Natural killer cell treated with Interleukin-12 subunit alpha and Interleukin-12 subunit beta and Interleukin-15 and Interleukin-18, amount 100 ng/mL, for 72 hours (primary cell): ENCODE measurements at regions not wholly inside any gene's neighbourhood (a gene's known extent, or its start where the extent isn't known, plus 50 kb on each side); places are given as distances from the start of the nearest gene placed in this dataset.
A peak's percentile ranks its signal among the peaks of the same experiment; 100 is the strongest.

Experiments used
- ATAC-seq, 2 donors: fragments of 150-1000 bp; cut with Tn5 transposase in 1 of 2; sonication (Bioruptor Pico), chemical (Tn5 transposase) in 1 of 2; 2 replicates each; pipeline ENCODE4 v1.10.0; 2021
- DNase-seq: peaks from one replicate; pipeline ENCODE4 v3.0.0; 2022; ENCODE audit warnings: low spot score
- H3K27ac Mint-ChIP-seq, 2 donors: 1 replicate in 1 of 2; 2 replicates in 1 of 2; pipeline ENCODE4 v1.8.0; 2022; ENCODE audit warnings: mixed read lengths in 2 of 2, mild to moderate bottlenecking in 1 of 2, moderate library complexity in 1 of 2
- H3K27me3 Mint-ChIP-seq, 2 donors: 1 replicate in 1 of 2; 2 replicates in 1 of 2; pipeline ENCODE4 v1.8.0; 2022; ENCODE audit warnings: mixed read lengths in 2 of 2
- H3K36me3 Mint-ChIP-seq: one replicate; pipeline ENCODE4 v1.8.0; 2022; ENCODE audit warnings: mixed read lengths
- H3K4me1 Mint-ChIP-seq, 2 donors: 1 replicate in 1 of 2; 2 replicates in 1 of 2; pipeline ENCODE4 v1.8.0; 2022; ENCODE audit warnings: low read depth in 2 of 2, mixed read lengths in 2 of 2, mild to moderate bottlenecking in 1 of 2
- H3K4me3 Mint-ChIP-seq: one replicate; pipeline ENCODE4 v1.8.0; 2022; ENCODE audit warnings: mixed read lengths
- H3K9me3 Mint-ChIP-seq: 2 replicates; pipeline ENCODE4 v1.8.0; 2022; ENCODE audit warnings: mixed read lengths

GRCh38 chr2:120473522-120474271, 127.8 kb downstream of the INHBB start:
- no peaks in the 10 kb centered on the region for H3K9me3 Mint-ChIP-seq
- H3K4me3 Mint-ChIP-seq, result no peak overlapping the region
- peaks cover 0 to 3% of the 10 kb centered on the region in 2 donors for H3K27me3 Mint-ChIP-seq
- no peaks in the 10 kb centered on the region for H3K36me3 Mint-ChIP-seq
- no peak for ATAC-seq
- no peak overlapping the region for H3K27ac Mint-ChIP-seq
- no peak for DNase-seq
- no peaks in the 10 kb centered on the region for H3K4me1 Mint-ChIP-seq

DNA sequence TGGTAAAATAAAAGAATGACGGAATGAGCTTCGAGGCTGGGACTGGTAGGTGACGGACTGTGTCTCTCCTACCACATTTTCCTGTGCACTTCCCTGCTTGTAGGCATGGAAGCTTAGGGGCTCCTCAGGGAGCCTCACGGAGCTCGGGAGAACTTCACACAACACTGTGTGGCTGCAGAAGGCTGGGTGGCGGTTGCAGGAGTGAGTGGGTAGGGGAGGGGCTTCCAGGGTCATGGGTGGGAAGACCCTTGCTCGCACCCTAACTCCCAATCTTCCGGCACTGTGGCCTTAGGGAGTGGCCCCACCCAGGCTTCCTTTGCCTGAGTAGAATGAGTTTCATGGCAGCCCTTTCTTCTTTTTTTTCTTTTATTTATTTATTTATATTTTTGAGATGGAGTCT, 128.6 kb downstream of the INHBB start:
- Mint-ChIP-seq H3K4me3 (no peak overlapping the region), H3K36me3 (no peaks in the 10 kb centered on the region), H3K27me3 (peaks cover 0 to 2% of the 10 kb centered on the region in 2 donors), H3K9me3 (no peaks in the 10 kb centered on the region), H3K27ac (no peak overlapping the region), H3K4me1 (no peaks in the 10 kb centered on the region)
- ATAC-seq (no peak), DNase-seq (no peak)

DNA sequence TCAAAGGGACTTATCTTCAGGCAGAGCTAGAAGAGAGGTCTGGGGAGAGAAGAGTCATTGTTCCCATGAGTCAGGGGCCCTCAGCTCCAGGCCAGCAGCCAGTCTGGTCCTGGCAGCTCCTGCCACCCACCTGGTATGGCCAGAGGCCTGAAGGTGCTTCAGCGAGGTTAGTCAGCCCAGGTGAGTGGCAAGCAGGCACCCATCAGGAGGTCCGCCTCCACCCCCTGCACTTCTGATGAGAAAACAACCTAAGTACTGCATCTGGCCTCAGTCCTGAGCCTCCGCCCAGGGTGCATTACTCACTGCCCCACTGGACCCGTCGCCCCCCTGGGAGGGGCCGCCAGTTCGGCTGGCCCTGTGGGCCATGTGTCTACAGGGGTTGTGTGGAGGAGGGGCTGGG, 130.2 kb downstream of the INHBB start:
- Mint-ChIP-seq H3K9me3 (no peaks in the 10 kb centered on the region), H3K4me1 (no peaks in the 10 kb centered on the region), H3K4me3 (no peak overlapping the region), H3K36me3 (no peaks in the 10 kb centered on the region), H3K27me3 (peaks cover 0 to 2% of the 10 kb centered on the region in 2 donors), H3K27ac (no peak overlapping the region)
- ATAC-seq, result no peak
- DNase-seq, result no peak

DNA sequence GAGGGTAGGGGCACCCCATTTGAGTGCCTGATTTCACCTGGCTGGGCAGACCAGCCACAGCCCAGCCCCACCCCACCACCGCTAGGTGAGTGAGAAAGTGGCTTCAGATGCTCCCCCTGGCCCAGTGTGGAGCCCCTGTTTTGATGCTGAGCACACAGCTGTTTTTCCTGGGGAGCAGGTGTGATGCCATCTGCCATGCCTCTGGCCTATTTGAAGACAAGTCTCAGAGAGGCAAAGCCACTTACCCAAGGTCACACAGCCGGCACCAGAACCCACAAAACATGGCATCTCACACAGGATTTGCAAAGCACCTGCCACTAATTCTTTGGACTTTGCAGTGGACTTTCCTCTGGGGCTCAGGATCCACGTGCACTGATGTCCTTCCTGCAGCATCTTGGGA, 131.3 kb downstream of the INHBB start:
- peaks cover 0 to 2% of the 10 kb centered on the region in 2 donors for H3K27me3 Mint-ChIP-seq
- H3K4me3 Mint-ChIP-seq, result no peak overlapping the region
- H3K9me3 Mint-ChIP-seq, result no peaks in the 10 kb centered on the region
- H3K27ac Mint-ChIP-seq, result no peak overlapping the region
- no peak for DNase-seq
- ATAC-seq, result no peak
- no peaks in the 10 kb centered on the region for H3K36me3 Mint-ChIP-seq
- no peaks in the 10 kb centered on the region for H3K4me1 Mint-ChIP-seq

GRCh38 chr2:120477831-120478481, 132.0 kb downstream of the INHBB start:
- no peak overlapping the region for H3K4me3 Mint-ChIP-seq
- H3K27me3 Mint-ChIP-seq, result no peaks in the 10 kb centered on the region
- no peaks in the 10 kb centered on the region for H3K9me3 Mint-ChIP-seq
- H3K4me1 Mint-ChIP-seq, result no peaks in the 10 kb centered on the region
- ATAC-seq (no peak), DNase-seq (no peak)
- H3K36me3 Mint-ChIP-seq, result no peaks in the 10 kb centered on the region
- no peak overlapping the region for H3K27ac Mint-ChIP-seq

- H3K4me1 Mint-ChIP-seq, result no peaks in the 10 kb centered on the region
- H3K9me3 Mint-ChIP-seq, result no peaks in the 10 kb centered on the region
- H3K27ac Mint-ChIP-seq, result no peak overlapping the region
- no peak overlapping the region for H3K4me3 Mint-ChIP-seq
- H3K27me3 Mint-ChIP-seq, result no peaks in the 10 kb centered on the region
- ATAC-seq, result no peak
- H3K36me3 Mint-ChIP-seq, result no peaks in the 10 kb centered on the region
- DNase-seq, result no peak
Observed at GRCh38 chr2:120480346-120480902, 134.5 kb downstream of the INHBB start.

GRCh38 chr2:120480903-120481445, 135.0 kb downstream of the INHBB start:
- no peaks in the 10 kb centered on the region for H3K27me3 Mint-ChIP-seq
- no peak overlapping the region for H3K4me3 Mint-ChIP-seq
- H3K27ac Mint-ChIP-seq, result no peak overlapping the region
- DNase-seq (no peak), ATAC-seq (no peak)
- no peaks in the 10 kb centered on the region for H3K4me1 Mint-ChIP-seq
- no peaks in the 10 kb centered on the region for H3K36me3 Mint-ChIP-seq
- no peaks in the 10 kb centered on the region for H3K9me3 Mint-ChIP-seq

GRCh38 chr2:120481446-120482194, 135.7 kb downstream of the INHBB start:
- Mint-ChIP-seq H3K4me1 (no peaks in the 10 kb centered on the region), H3K27ac (no peak overlapping the region), H3K9me3 (no peaks in the 10 kb centered on the region), H3K4me3 (no peak overlapping the region), H3K36me3 (no peaks in the 10 kb centered on the region), H3K27me3 (no peaks in the 10 kb centered on the region)
- peak; percentile 22 for DNase-seq
- ATAC-seq, result no peak

DNA sequence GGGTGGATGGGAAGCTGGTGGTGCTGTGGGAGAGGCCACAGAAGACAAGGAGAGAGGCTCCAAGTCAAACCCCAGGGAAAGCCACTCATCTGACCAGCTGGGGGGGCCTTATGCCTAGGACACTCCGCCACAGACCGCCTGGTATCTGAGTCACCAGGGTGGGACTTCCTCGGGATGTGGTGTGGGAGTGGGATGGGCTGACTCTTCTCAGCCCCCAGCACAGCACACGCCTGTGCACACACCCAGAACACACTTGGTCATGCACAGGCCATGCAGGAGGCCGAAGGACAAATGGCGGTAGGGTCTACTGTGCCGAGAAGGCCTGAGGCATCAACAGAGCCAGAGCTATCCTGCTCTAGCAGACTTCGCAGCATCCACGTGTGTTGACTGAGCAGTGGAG, 136.4 kb downstream of the INHBB start:
- Mint-ChIP-seq H3K27me3 (no peaks in the 10 kb centered on the region), H3K4me1 (no peaks in the 10 kb centered on the region)
- ATAC-seq, result peak in 1 of 2 donors; percentile 3

DNA sequence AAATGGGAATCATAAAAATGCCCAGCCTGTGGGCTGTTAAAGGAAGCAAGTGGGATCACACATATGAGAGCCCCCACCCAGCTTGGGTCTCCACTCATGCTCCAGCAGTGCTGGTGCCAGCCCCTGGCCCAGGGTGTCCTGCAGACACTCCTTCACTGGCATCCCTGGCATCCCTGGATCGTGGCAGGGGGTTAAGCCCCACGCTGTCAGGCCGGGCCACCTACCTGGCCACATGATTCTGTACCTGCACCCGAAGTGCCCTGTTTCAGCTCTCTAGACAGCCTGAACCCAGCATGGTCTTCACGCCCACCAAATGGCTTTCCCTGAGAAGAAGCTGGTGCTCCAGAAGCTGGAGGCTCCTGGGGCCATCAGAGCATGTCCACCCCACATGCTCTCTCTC, 137.4 kb downstream of the INHBB start:
- Mint-ChIP-seq H3K27ac (no peak overlapping the region), H3K27me3 (no peaks in the 10 kb centered on the region), H3K4me1 (no peaks in the 10 kb centered on the region), H3K4me3 (no peak overlapping the region), H3K36me3 (no peaks in the 10 kb centered on the region), H3K9me3 (no peaks in the 10 kb centered on the region)
- DNase-seq (peak; percentile 46), ATAC-seq (no peak)

More for the DNA sequence above, 136.4 kb downstream of the INHBB start:
- Mint-ChIP-seq H3K36me3 (no peaks in the 10 kb centered on the region), H3K27ac (no peak overlapping the region), H3K9me3 (no peaks in the 10 kb centered on the region), H3K4me3 (no peak overlapping the region)
- peak; percentile 25 for DNase-seq

DNA sequence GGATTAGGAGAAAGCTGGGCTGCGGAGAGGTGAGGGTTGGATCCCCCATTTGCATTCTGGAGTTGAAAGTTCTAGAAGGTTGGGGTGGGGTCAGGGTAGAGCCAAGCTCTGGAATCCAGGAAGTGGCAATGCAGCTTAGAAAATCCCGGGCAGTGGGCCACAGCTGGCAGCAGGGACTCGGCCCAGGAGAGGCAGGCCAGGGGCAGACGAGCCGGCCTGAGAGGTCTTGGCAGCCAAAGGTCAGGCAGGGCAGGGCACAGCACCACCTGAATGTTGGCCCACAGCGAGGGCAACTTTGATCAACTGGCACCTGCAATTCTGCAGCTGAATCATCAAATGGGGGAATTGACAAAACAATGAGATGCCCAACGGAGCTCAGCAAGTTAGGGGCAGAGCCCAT, 139.2 kb downstream of the INHBB start:
- DNase-seq (no peak), ATAC-seq (no peak)
- Mint-ChIP-seq H3K9me3 (no peaks in the 10 kb centered on the region), H3K4me3 (no peak overlapping the region), H3K4me1 (no peaks in the 10 kb centered on the region), H3K36me3 (no peaks in the 10 kb centered on the region), H3K27me3 (peaks cover 5 to 6% of the 10 kb centered on the region in 2 donors), H3K27ac (no peak overlapping the region)

DNA sequence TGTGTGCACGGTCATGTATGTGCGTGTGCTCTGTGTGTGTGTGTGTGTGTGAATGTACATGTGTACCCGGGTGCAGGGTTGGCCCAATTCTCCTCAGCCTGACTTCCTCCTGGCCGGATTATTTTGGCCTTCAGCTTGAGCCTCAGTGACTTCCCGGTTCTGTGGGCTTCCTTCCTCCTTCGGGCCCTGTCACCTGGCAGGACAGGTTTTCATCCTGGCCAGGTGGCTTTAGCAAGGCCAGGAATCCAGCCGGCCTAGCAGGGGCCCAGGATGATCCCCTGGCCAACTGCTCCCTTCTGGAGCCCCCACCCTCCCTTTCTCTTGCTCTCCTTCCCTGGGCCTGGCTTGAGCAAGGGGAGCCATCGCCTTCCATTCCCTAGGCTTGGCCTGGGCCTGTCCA, 140.5 kb downstream of the INHBB start:
- H3K36me3 Mint-ChIP-seq, result no peaks in the 10 kb centered on the region
- DNase-seq (no peak), ATAC-seq (no peak)
- no peaks in the 10 kb centered on the region for H3K9me3 Mint-ChIP-seq
- H3K4me1 Mint-ChIP-seq, result no peaks in the 10 kb centered on the region
- peaks cover 11 to 13% of the 10 kb centered on the region in 2 donors for H3K27me3 Mint-ChIP-seq
- H3K4me3 Mint-ChIP-seq, result no peak overlapping the region
- H3K27ac Mint-ChIP-seq, result no peak overlapping the region

DNA sequence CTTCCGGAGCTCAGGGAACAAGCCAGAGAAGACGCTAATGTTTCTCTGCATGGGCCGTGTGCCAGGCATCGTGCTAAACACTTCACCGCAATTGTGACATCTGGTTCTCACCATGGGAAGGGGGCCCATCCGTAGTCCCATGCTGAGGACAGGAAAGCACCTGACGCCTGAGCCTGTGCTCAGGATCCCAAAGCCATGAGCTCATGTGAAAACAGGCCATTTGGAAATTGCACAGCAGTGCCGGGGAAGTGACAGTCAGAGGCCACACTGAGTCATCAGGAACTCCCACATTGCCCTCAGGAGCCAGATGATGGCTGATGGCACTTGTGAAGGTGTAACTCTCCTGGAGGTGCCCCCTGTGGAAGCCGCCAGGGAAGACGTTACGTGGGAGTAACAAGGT, 141.0 kb downstream of the INHBB start:
- no peaks in the 10 kb centered on the region for H3K9me3 Mint-ChIP-seq
- H3K4me1 Mint-ChIP-seq, result no peaks in the 10 kb centered on the region
- no peak overlapping the region for H3K4me3 Mint-ChIP-seq
- peaks cover 11 to 18% of the 10 kb centered on the region in 2 donors for H3K27me3 Mint-ChIP-seq
- ATAC-seq (no peak), DNase-seq (no peak)
- no peaks in the 10 kb centered on the region for H3K36me3 Mint-ChIP-seq
- no peak overlapping the region for H3K27ac Mint-ChIP-seq

GRCh38 chr2:120488531-120488930, 142.6 kb downstream of the INHBB start:
- ATAC-seq, result peak in 1 of 2 donors; percentile 24
- no peak for DNase-seq
- no peak overlapping the region for H3K4me3 Mint-ChIP-seq
- no peaks in the 10 kb centered on the region for H3K9me3 Mint-ChIP-seq
- no peak overlapping the region for H3K27ac Mint-ChIP-seq
- H3K27me3 Mint-ChIP-seq, result peaks cover 11 to 20% of the 10 kb centered on the region in 2 donors
- no peaks in the 10 kb centered on the region for H3K36me3 Mint-ChIP-seq
- H3K4me1 Mint-ChIP-seq, result no peaks in the 10 kb centered on the region
